ENCODE measurements at regions not wholly inside any gene's neighbourhood (a gene's known extent, or its start where the extent isn't known, plus 50 kb on each side); places are given as distances from the start of the nearest gene placed in this dataset.
"Not testable (repeated sequence)": the region's sequence is repeated elsewhere in the genome, so short reads cannot be mapped to it uniquely, and the experiment has no call there.

- not testable (repeated sequence) for H3K27ac Mint-ChIP-seq; H3K4me1 Mint-ChIP-seq (ENCODE audit: low read depth); ATAC-seq (replicated peaks in 1 of 2); H3K27me3 Mint-ChIP-seq (ENCODE audit: low read depth); H3K4me3 Mint-ChIP-seq; DNase-seq; H3K36me3 Mint-ChIP-seq (ENCODE audit: insufficient read depth in 2 of 2)
- H3K9me3 Mint-ChIP-seq, result peaks cover 2 to 14% of the 10 kb centered on the region in 2 donors
Observed at GRCh38 chr3:165915104-165915503, 77.9 kb upstream of the BCHE start.

GRCh38 chr3:165903885-165904630 is 66.8 kb upstream of the BCHE start:
- Mint-ChIP-seq H3K4me1 (ENCODE audit: low read depth) (no peaks in the 10 kb centered on the region), H3K4me3 (no peak overlapping the region), H3K27ac (no peak overlapping the region), H3K9me3 (peaks cover 3 to 10% of the 10 kb centered on the region in 2 donors), H3K36me3 (ENCODE audit: insufficient read depth in 2 of 2) (no peaks in the 10 kb centered on the region), H3K27me3 (ENCODE audit: low read depth) (no peaks in the 10 kb centered on the region)
- ATAC-seq (replicated peaks in 1 of 2), result no peak
- no peak for DNase-seq

- Mint-ChIP-seq H3K4me3 (no peak overlapping the region), H3K4me1 (ENCODE audit: low read depth) (no peaks in the 10 kb centered on the region), H3K27ac (no peak overlapping the region), H3K27me3 (ENCODE audit: low read depth) (no peaks in the 10 kb centered on the region), H3K36me3 (ENCODE audit: insufficient read depth in 2 of 2) (no peaks in the 10 kb centered on the region), H3K9me3 (peaks cover under 1 to 7% of the 10 kb centered on the region in 2 donors)
- ATAC-seq (replicated peaks in 1 of 2) (no peak), DNase-seq (no peak)
Observed at GRCh38 chr3:165899066-165899465, 61.8 kb upstream of the BCHE start.

- no peaks in the 10 kb centered on the region for H3K36me3 Mint-ChIP-seq (ENCODE audit: insufficient read depth in 2 of 2)
- no peak overlapping the region for H3K4me3 Mint-ChIP-seq
- H3K9me3 Mint-ChIP-seq, result peaks cover 0 to under 1% of the 10 kb centered on the region in 2 donors
- H3K27me3 Mint-ChIP-seq (ENCODE audit: low read depth), result no peaks in the 10 kb centered on the region
- no peak for DNase-seq
- H3K27ac Mint-ChIP-seq, result no peak overlapping the region
- ATAC-seq (replicated peaks in 1 of 2), result no peak
- H3K4me1 Mint-ChIP-seq (ENCODE audit: low read depth), result no peaks in the 10 kb centered on the region
Observed at GRCh38 chr3:165897137-165897536, 59.9 kb upstream of the BCHE start.

GRCh38 chr3:165895919-165896318 is 58.7 kb upstream of the BCHE start:
- no peaks in the 10 kb centered on the region for H3K36me3 Mint-ChIP-seq (ENCODE audit: insufficient read depth in 2 of 2)
- no peaks in the 10 kb centered on the region for H3K9me3 Mint-ChIP-seq
- no peak overlapping the region for H3K27ac Mint-ChIP-seq
- no peak overlapping the region for H3K4me3 Mint-ChIP-seq
- ATAC-seq (replicated peaks in 1 of 2), result no peak
- H3K4me1 Mint-ChIP-seq (ENCODE audit: low read depth), result no peaks in the 10 kb centered on the region
- DNase-seq, result no peak
- H3K27me3 Mint-ChIP-seq (ENCODE audit: low read depth), result no peaks in the 10 kb centered on the region

GRCh38 chr3:165892565-165892964 is 55.3 kb upstream of the BCHE start:
- no peak for DNase-seq

More at GRCh38 chr3:165892565-165892964, 55.3 kb upstream of the BCHE start:
- H3K27ac Mint-ChIP-seq, result no peak overlapping the region
- no peak overlapping the region for H3K4me3 Mint-ChIP-seq
- peaks cover 0 to 2% of the 10 kb centered on the region in 2 donors for H3K9me3 Mint-ChIP-seq
- no peak for ATAC-seq (replicated peaks in 1 of 2)
- H3K36me3 Mint-ChIP-seq (ENCODE audit: insufficient read depth in 2 of 2), result no peaks in the 10 kb centered on the region
- no peaks in the 10 kb centered on the region for H3K4me1 Mint-ChIP-seq (ENCODE audit: low read depth)
- H3K27me3 Mint-ChIP-seq (ENCODE audit: low read depth), result no peaks in the 10 kb centered on the region
